ENCODE measurements at regions not wholly inside any gene's neighbourhood (a gene's known extent, or its start where the extent isn't known, plus 50 kb on each side); places are given as distances from the start of the nearest gene placed in this dataset.
A peak's percentile ranks its signal among the peaks of the same experiment; 100 is the strongest.

DNA sequence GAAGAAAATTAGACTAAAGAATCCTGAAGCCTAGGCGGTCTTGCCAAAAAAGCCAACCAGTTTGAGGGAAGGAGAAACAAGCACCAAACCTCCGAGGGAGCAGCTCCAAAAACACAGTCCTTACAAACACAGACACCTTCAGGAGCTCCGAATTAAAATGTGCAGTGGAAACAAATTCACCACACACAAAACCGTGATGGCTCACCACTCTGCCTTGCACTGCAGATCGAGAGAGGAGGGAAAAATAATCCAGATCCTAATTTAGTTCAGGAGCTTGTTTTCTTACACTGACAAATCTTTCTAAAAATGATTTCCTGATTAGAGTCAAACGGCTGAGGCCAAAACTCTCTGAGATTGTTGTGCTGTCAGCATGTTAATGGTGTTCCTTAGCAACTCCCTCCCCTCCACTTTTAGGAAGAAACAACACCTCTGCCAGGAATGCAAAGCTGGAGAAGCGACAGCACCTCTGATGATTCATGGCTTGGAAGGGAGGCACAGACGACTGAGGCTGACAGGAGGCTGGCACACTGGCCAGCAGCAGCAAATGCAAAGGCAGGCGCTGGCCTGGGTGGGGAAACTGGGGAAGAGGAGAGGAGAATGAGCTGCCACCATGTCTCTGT, 249.4 kb upstream of the KLHL29 start:
- TF ChIP-seq, protein P1, sequence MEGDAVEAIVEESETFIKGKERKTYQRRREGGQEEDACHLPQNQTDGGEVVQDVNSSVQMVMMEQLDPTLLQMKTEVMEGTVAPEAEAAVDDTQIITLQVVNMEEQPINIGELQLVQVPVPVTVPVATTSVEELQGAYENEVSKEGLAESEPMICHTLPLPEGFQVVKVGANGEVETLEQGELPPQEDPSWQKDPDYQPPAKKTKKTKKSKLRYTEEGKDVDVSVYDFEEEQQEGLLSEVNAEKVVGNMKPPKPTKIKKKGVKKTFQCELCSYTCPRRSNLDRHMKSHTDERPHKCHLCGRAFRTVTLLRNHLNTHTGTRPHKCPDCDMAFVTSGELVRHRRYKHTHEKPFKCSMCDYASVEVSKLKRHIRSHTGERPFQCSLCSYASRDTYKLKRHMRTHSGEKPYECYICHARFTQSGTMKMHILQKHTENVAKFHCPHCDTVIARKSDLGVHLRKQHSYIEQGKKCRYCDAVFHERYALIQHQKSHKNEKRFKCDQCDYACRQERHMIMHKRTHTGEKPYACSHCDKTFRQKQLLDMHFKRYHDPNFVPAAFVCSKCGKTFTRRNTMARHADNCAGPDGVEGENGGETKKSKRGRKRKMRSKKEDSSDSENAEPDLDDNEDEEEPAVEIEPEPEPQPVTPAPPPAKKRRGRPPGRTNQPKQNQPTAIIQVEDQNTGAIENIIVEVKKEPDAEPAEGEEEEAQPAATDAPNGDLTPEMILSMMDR (IDR thresholded peaks at IDR 0.05), result no peak
- ATAC-seq (ENCODE audit: low FRiP score) (peak; percentile 90), DNase-seq (ENCODE audit: low spot score) (no peak)

DNA sequence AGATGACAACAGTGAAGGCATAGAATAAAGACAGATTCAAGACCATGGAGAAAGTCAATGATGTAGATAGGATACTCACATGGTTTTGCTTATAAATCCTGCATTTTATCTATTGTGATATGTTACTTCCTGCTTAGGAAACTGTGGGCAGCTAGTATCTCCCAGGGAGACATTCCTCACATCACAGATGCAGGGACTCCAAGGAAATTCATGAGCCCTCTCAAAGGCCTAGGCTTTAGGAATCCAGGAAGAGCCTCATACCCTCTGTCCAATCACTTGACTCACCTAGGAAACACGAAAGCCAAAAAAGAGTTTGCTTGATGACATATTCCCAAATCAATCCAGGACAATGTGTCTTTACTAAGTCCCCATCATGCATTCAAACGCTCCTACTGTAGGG, 247.8 kb upstream of the KLHL29 start:
- DNase-seq (ENCODE audit: low spot score) (no peak), ATAC-seq (ENCODE audit: low FRiP score) (no peak)
- TF ChIP-seq, protein P1 (IDR thresholded peaks at IDR 0.05), result no peak

DNA sequence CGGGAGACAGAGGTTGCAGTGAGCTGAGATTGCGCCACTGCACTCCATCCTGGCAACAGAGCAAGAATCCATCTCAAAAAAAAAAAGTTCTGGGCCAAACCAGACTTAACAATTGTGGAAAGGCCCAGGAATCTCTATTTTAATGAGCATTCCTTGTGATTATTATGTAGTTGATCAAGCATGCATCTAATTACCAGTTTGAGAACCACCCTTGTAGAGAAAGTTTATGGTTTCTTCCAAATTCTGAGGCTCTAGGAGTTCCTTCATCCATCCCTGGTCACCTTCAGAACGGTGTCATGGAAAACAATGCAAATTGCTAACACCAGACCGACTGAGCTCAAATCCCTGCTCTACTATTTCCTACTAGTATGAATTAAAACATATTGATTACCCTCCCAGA, 246.3 kb upstream of the KLHL29 start:
- TF ChIP-seq, protein P1 (IDR thresholded peaks at IDR 0.05), result no peak
- DNase-seq (ENCODE audit: low spot score), result no peak
- ATAC-seq (ENCODE audit: low FRiP score), result no peak

DNA sequence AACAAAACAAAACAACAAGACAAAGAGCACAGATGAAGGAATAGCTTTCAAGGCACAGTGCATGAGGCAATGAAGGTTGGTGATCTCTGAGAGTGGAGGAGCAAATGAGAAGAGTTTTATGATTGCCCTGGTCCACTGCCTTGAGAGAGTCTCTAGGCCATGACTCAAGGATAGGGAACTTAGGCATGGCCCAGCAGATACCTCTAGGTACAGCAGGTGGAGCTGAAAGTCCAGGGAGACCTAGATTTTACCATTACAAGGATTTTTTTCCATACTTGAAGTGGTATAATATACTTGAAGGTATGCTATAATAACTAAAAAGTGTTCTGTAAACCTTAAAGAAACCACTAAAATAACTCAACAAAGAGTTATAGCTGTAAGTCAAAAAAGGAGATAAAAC, 239.5 kb upstream of the KLHL29 start:
- DNase-seq (ENCODE audit: low spot score) (no peak), ATAC-seq (ENCODE audit: low FRiP score) (no peak)
- TF ChIP-seq, protein P1 (IDR thresholded peaks at IDR 0.05), result no peak

DNA sequence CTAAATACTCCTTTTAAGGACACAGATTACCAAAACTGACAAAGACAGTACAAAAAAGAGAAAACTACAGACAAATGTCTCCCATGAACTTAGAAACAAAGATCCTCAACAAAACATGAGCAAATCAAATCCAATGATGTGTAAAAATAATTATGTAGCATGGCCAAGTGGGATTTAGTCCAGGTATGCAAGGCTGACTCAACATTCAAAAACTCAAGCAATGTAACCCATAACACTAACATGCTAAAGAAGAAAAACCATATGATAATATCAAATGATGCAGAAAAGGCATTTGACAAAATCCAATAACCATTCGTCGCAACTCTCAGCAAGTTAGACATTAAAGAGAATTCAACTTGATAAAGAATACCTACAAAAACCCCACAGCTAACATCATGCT, 239.0 kb upstream of the KLHL29 start:
- DNase-seq (ENCODE audit: low spot score) (no peak), ATAC-seq (ENCODE audit: low FRiP score) (no peak)
- TF ChIP-seq, protein P1 (IDR thresholded peaks at IDR 0.05), result no peak

DNA sequence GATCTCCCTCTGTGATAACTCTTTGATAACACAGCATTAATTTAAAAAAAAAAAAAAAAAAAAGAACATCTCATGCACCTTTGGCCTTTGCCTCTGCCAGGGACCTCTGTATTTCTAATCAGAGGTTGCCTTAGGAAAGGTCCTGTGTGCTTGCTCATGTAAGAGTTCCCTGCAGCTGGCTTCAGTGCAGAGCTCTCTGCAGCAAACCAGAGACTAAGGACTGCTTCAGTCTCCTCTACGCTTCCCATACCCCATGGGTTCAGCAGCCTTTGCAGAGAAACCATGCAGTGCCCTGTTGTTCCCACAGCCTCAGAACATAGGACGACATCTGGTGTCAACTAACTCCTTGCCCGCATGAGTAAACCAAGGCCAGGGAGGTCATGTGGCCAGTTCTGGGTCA, 236.6 kb upstream of the KLHL29 start:
- DNase-seq (ENCODE audit: low spot score) (no peak), ATAC-seq (ENCODE audit: low FRiP score) (no peak)
- TF ChIP-seq, protein P1 (IDR thresholded peaks at IDR 0.05), result no peak

DNA sequence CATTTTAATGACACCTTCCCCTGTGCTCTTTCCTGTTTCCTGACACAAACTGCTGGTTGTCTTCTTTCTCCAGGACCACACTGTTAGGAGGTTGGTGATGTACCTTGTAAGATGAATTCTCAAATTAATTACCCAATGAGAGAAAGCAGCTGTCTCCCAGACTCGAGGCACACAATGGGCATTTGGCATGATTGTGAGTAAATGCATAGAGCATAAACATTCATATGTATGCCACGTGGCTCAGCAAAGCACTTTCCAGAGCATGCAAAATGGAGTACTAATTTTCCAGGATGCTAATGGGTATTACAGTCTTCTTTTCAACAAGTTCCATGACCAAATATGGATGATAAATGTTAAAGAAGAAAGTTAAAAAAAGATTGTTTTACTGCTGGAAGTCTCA, 235.2 kb upstream of the KLHL29 start:
- no peak for ATAC-seq (ENCODE audit: low FRiP score)
- TF ChIP-seq, protein P1 (IDR thresholded peaks at IDR 0.05), result no peak

More for the DNA sequence above, 235.2 kb upstream of the KLHL29 start:
- no peak for DNase-seq (ENCODE audit: low spot score)

Measured in omental fat pad (tissue), 3 donors.